Glomerular visceral epithelial cell (primary cell): ENCODE measurements at regions not wholly inside any gene's neighbourhood (a gene's known extent, or its start where the extent isn't known, plus 50 kb on each side); places are given as distances from the start of the nearest gene placed in this dataset.
"Not testable (repeated sequence)": the region's sequence is repeated elsewhere in the genome, so short reads cannot be mapped to it uniquely, and the experiment has no call there.

Source experiments
- DNase-seq: peaks from one replicate; pipeline ENCODE4 v3.0.0-alpha.2; 2016; ENCODE audit errors: extremely low spot score

DNA sequence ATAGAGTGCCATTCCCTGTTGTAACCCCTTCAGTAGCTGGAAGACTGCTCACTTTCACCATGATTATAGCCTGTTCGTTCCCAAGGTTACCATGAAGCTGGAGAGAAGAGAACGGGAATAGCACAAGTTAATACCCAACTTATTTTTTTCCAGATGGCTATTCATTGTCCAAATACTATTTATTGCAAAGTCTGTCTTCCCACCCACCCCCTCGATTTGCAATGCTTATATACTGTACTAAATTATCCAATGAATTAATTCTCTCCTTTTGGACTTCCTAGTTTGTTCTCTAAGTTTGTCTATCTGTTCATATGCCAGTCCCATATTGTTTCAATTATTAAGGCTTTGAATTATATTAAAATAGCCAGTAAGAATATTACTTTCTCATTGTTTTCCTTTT is 231.0 kb downstream of the RAB11FIP4 start:
- DNase-seq, result no peak

DNA sequence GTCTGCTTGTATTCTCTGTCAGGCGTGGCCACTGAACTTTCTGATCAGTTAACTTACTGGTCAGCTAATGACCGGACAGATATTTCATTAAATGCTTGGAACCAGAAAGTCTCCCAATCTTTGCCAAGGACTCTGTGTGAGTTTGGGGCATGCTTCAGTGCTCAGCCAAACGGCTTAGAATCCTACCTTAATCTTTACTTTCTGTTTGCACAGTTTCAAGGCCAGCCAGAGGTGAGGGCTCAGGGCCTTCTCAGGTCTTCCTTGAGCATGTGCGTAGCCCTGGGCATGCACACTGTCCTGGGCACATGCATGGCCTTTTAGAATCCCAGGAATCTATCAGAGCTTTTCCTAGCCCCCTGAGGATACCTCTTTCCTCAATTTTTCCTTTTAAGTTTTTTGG is 230.1 kb downstream of the RAB11FIP4 start:
- DNase-seq, result no peak

DNA sequence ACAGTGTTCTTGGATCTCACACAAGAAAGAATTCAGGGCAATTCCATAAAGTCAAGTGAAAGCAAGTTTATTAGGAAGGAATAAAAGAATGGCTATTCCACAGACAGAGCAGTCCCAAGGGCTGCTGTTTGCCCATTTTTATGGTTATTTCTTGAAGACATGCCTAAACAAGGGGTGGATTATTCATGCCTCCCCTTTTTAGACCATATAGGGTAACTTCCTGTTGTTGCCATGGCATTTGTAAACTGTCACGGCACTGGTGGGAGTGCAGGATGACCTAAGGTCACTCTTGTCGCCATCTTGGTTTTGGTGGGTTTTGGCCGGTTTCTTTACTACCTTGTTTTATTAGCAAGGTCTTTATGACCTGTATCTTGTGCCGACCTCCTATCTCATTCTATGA is 219.6 kb downstream of the RAB11FIP4 start:
- not testable (repeated sequence) for DNase-seq

DNA sequence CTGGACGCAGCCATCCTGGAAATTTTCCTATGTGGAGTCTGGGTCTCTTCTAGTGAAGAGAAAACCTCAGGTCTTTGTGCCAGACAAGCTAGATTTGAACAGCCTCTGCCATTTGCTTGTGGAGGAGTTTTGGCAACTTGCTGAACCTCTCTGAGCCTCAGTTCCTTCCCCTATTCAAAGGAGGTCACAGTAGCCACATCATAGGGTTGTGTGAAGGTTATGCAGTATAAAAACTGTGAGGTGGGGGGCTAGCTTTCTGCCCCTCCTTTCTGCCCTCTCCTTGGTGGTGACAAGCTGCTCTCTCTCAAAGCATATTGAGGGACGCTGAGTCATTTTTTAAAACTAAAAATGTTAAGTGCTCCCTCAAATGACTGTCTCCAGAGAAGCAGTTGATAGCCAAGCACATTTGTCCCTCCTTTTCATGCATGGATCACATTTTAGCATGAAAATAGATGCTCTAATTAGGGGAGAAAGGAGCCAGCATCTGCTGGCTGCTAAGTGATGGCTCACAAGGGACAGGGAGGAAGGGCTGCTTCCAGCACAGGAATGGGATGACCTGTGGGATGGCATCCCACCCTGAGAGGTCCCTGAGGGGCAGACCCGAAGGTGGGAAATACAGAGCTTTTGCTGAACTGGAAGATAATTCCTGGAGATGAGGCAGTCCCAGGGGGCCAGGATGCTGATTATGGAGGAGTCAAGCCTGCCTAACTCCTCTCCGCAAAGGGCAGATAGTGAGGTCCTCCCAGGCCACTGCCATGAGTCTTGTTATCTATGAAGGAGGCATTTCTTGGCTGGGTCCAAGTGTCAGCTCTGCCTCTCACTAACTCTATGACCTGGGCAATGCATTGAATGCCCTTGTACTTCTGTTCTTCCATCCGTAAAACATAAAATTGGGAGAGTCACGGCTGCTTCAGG is 218.8 kb downstream of the RAB11FIP4 start:
- DNase-seq, result no peak

DNA sequence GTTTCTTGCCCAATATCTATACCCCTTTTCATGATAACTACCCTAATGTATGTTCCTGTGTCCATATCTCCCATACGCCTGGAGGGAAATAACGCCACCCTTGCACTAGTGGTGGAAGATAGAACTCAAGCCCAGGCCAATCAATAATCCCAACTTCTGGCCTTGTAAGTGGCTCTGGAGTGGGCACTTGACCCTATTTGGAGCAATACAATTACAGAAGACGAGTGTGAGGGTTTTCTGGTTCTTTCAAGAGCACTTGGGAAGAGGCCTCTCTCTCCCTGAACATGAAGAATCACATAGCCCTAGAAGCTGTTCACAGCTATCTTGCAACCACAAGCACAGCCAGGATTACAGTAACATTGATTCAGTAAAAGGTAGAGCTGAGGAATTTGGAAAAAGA is 217.9 kb downstream of the RAB11FIP4 start:
- DNase-seq, result no peak

DNA sequence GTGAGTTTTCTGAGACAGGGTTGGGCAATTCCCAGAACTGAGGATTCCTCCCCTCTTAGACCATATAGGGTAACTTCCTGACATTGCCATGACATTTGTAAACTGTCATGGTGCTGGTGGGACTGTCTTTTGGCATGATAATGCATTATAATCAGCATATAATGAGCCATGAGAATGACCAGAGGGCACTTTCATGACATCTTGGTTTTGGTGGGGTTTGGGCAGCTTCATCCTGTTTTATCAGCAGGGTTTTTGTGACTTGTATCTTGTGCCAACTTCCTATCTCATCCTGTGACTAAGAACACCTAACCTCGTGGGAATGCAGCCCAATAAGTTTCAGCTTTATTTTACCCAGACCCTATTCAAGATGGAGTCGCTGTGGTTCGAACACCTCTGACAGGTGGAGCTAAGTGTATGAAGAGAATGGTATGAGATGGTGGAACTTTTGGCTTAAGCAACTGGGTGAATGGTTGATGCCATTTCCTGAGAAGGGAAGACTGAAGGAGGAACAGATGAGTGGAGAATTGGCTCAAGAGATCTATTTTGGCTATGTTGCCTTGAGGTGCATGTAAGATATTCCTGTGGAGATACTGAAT is 217.3 kb downstream of the RAB11FIP4 start:
- no peak for DNase-seq

DNA sequence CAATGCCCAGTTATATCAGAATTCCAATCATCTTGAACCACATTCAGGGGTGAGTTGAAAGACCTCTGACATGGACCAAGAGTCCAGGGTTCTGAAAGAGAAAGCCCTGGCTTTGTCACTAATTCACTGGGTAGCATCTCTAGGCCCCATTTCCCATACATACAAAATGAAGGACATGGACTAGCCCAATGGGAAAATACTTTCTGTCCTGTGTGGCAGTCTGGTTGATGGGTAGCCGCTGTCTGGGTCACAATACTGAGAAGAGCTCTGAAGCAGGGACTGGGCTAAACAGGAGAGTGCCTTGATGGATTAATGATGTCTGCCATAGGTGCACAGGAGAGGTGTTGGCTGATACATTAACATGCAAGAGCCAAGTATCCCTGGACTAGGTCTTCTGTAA is 214.3 kb downstream of the RAB11FIP4 start:
- DNase-seq, result no peak

DNA sequence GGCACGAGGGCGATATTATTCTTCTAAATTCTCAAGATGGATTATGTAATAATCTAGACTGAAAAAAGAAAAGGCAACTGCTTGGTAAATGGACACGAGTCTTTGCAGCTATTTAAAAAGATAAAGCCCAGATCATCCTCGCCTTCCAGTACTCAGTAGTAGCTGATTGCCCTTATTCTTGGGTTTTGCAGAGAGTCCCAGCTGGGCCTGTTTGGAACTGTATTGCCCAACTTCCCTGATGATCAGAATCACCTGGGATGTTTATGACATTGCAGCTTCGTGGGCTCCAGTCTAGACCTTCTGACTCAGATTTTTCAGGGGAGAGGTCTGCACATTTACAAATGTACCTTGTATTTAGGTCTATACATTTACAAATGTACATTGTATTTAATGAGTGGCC is 213.5 kb downstream of the RAB11FIP4 start:
- no peak for DNase-seq

DNA sequence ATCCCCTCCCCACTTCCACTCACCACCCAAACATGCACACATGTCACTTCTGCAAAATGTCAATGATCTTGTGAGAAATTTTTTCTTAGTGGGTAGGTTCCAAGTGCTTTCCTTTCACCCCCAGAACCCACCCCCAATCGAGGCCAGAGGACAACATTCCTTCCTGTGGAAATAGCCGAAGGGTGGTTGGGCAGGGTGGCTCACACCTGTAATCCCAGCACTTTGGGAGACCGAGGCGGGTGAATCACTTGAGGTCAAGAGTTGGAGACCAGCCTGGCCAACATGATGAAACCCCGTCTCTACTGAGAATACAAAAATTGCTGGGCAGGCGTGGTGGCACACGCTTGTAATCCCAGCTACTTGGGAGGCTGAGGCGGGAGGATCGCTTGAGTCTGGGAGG is 208.7 kb downstream of the RAB11FIP4 start:
- not testable (repeated sequence) for DNase-seq

DNA sequence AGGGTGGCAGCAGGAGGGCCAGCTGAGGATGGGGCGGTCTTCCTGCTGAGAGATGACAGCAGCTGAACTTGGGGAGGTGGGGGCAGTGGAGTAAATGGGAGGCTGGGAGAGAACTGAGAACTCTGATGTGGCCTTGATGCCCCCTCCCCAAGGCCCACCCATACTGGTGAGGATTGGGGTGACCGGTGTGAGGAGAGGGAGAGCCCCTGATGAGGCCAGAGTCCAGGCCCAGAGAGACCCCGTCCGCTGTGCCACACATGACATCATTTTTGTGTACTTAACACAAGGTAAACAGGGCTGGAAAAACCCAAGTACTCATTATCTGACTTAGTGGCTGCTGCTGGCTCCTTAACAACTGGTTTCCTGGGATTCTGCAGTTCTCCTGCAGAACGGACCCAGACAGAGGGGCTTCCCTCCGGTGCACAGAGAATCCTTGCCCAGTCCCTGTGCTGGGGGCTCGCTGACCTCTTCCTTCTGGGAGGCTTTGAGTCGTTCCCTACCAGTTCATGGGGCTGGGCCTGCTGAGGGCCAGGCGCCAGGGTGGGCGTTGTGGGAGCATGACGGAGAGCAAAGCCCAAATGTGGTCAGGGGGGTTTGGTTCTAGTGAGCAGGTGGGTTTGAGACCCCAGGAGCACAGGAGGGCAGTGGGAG is 207.6 kb downstream of the RAB11FIP4 start:
- DNase-seq, result no peak

DNA sequence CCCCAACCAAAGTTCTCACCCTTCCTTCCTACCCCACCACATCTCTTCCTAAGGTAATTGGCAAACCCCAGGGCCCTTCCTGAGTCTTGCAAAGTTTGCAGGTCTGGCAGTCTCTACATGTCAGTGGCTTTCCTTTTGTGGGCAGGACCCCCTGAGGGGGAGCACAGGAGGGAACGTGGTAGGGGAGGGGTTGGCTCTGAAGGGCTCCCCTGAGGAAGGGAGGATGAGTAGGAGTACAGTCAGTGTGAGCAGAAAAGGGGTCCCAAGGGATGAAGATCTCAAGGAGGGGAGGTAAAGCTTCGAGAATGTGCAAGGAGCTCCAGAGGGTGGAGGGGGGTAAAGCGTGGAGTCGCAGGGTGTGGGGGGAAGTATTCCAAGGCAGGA is 206.9 kb downstream of the RAB11FIP4 start:
- no peak for DNase-seq

DNA sequence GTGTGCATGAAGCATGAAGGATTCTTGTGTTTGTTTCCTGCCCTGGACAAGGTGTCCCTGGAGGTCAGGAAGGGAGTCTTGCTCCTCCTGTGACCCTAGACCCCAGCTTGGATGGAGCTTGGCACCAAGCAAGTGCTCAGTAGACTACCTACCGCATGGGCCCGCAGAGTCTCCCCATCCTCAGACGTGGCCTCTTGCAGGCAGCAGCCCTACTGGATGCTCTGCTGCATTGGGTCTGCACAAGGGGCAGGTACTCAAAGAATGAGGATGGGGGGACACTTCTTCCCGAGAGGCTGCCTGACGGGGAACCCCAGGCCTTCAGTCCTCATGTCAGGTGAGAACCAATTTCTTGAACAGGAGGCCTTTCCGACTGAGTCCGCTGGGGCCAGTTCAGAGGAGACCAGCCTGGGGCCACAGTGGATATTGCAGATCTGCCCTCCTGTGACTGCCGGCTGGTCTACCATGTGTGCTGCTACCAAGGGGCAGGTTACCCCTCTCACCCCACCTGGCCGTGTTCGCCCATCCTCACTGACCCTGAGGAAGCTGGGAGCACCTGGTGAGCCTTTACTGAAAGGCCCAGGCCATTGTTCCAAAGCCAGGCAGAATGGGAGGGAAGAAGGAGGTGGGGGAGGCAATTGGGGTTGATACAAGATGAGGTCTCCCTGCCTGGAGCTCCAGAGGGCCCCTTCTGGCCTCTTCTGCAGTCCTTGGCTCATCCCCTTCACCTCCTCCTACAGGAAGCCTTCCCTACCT is 206.3 kb downstream of the RAB11FIP4 start:
- no peak for DNase-seq

DNA sequence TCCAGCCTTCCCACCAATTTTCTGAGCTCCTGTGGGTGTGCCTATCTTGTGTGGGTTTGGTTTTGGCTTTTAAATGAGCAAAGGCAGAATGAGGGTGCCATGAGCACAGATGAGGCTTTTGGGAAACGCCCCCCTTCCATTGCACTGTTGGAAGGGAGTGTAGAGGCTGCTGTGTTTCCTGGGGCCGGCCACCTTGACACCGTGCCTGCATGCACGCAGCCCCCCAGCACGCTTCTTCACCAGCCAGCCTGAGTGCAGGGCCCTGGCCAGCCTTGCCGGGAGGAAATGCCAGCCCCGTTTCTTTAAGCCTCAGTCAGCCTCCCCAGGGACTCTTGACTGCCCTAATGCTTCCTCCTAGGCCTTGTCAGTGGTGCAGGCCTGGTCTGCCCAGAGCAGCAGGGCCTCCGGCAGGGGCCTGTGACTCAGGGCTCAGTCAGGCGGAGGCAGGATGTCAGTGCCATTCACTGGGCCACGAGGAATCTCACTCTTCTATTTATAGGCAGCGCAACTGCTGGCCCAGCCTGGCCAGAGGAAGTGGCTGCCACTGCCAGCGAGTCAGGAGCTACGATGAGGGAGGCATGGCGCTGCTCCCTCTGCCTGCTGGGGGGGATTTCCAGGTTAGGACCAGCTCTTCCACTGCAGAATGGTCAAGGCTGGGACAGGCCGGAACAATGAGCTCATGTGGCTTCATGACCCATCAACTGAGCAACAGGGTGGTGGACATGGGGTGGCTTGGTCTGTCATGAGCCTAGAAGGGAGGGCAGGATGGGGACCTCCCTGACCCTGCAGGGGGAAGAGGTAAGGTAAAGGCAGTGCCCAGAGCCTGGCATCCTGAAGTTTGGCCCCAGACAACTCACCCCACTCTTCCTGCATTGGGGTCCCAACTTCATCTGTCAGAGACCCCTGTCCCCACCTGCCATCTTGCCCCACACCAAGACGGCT is 205.2 kb downstream of the RAB11FIP4 start:
- DNase-seq, result peak; percentile 98

DNA sequence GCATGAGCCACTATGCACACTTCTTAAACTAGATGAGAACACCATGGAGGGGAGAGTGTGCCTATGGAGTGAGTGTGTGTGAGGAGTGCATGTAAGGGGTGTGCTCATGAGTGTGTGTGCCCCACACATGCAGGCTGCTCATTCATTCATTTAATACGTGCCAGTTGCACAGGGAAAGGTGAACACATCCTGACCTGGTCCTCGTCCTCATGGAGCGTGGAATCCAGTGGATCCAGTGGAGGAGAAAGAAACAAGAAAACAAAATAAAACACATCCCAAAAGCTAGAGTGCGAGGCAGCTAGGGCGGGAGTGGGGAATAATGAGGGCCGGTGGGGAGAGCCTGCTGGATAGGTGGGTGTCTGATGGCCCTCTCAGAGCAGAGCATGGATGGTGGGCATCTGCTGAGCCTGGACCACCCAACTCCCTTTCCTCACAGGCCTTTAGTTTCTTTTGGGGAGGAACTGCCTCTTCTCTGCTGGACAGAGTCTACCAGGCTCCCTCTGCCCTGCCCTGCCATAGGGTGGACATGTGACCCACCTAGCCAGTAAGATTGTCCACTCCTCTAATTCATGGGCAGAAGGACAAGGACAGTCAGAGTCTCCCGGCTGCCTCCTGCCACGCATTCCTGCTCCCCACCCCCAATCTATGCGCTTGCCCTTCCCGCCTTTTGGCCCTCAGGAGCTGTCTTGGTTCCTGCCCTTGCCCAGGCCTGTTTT is 204.3 kb downstream of the RAB11FIP4 start:
- no peak for DNase-seq

DNA sequence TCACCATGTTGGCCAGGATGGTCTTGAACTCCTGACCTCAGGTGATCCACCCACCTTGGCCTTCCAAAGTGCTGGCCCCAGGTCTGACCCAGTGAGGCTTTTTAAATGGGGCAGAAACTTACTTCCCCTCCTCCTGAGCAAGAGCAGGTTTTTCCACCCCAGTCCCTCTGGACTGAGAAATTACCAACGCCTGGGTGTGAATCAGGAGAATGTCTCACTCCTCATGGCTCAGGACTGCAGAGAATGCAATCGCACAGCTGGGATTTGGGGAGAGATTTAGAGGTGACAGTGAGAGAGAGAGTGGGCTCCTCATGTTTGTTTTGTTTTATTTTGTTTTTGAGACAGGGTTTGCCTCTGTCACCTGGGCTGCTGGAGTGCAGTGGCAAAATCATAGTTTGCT is 203.6 kb downstream of the RAB11FIP4 start:
- DNase-seq, result peak; percentile 42

DNA sequence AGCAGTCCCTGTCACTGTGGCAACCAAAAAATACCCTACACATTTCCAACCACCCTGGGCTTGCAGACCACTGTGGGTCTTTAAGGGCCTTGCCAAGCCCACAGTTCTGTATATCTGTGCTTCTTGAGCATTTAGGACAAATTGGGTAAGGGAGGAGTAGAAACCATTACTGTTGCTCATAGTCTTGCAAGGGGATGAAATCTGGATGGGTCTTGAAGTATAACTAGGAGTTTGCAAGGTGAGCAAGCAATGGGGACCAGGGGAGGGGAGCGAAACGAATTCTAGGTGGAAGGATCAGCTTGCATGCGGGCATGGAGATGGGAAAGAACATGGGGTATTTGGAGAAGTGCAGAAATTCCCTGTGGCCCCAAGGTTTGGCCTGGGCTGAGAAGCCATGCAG is 202.9 kb downstream of the RAB11FIP4 start:
- DNase-seq, result no peak

DNA sequence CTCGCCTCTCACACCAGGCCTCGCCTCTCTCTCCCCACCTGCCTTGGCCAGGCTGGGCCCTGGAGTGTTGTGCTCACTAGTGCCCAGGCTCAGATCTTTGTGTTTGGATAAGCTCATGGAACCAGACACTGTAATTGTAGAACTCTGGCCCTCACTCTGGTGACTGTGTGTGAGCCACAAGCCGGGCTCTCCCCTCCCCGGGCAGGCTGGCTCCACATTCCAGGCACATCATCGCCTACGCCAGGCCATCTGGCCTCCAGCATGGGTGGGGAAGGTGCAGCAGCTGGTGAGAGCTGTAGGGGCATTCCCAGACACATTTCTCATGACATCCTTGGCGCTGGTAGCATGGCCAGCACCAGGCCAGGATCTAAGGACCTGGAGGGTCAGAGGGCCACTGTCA is 202.3 kb downstream of the RAB11FIP4 start:
- peak; percentile 79 for DNase-seq

DNA sequence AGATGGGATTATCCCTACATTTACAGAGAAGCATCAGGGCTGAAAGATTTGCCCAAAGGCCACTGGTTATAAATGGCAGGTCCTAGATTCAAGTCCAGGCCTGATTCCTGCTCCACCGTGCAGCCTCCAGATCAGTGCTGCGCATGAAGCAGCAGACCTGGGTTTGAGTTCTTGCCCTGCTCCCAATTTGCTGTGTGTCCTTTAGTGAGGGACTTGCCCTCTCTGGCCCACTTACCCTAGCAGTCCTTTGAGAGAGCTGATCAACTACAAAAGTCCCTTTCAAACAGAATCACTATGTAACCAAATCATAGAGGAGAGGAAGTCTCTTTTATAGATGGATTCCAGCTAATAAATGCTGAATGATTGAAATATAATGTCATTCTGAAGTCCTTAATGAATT is 200.4 kb downstream of the RAB11FIP4 start:
- no peak for DNase-seq

DNA sequence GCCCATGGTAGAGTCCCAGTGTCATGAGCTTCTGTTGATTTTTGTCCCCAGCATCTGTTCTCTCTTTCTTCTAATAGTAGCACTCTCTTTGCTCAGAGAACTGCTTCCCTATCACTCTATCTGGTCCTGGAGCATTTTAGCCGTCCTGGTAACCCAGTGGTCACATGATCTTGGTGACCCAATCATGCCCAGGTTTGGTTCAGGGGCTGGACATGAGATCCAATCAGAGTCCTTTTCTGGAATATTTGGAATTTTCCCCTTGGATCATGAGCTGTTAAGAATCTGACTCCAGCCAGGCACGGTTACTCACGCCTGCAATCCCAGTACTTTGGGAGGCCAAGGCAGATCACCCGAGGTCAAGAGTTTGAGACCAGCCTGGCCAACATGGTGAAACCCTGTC is 197.0 kb downstream of the RAB11FIP4 start:
- no peak for DNase-seq

DNA sequence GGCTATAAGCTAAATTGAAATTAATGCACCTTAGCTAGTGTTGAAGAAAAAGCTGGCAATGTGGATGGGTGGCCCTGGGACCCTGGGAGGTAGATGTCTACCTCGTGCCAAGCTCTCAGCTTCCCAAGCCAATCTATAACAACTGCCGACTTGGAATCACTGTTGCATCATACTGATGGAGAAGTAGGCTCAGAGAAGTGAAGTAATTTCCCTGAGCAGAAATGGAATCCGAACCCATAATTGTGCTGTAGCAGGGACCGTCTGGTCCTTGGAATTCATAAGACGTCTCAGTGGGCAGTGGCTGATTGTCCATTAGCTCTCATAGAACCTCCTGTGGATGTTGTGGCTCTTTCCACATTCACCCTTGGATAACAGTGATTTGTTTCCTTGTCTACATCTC is 196.6 kb downstream of the RAB11FIP4 start:
- no peak for DNase-seq
